SK-N-SH (cell line): ENCODE measurements at regions not wholly inside any gene's neighbourhood (a gene's known extent, or its start where the extent isn't known, plus 50 kb on each side); places are given as distances from the start of the nearest gene placed in this dataset.

Source experiments
- CTCF ChIA-PET: fragments of 300-600, 350-600 bp; formaldehyde crosslinking; extraction: SDS; loops from one replicate; lab custom pipeline; 2021; lab: Yijun Ruan, JAX
- POLR2A ChIA-PET: fragments of 350-600 bp; sonication (Branson Sonifier 250); formaldehyde crosslinking; extraction: SDS; loops from one replicate; lab custom pipeline; 2020; ENCODE audit warnings: antibody characterized with exemption, inconsistent platforms; lab: Yijun Ruan, JAX
- DNase-seq: peaks from one replicate; pipeline ENCODE4 v3.0.0; 2012
- H2AFZ ChIP-seq: fragments of 200-600 bp; sonication (generic); 2 replicates; pipeline ENCODE4 v1.8.1; 2016; ENCODE audit warnings: antibody characterized with exemption, mild to moderate bottlenecking, low read depth
- H3F3A ChIP-seq: fragments of 200-600 bp; sonication (generic); replicated peaks from 2 replicates; pipeline ENCODE3; 2016; ENCODE audit warnings: antibody characterized with exemption, mild to moderate bottlenecking; ENCODE audit not compliant: insufficient read depth
- H3K27ac ChIP-seq, 2 experiments: fragments of 200-500 bp in 1 of 2; fragments of 200-600 bp in 1 of 2; sonication (Bioruptor generic) in 1 of 2; sonication (generic), shearing (Covaris generic) in 1 of 2; 2 replicates each; pipeline versions ENCODE4 v1.5.1 to v1.6.1; 2014 to 2016; ENCODE audit warnings: low read depth in 2 of 2, inconsistent platforms in 1 of 2, low read length in 1 of 2, mild to moderate bottlenecking in 1 of 2, mixed read lengths in 1 of 2
- H3K27me3 ChIP-seq: fragments of 200-600 bp; sonication (generic), shearing (Covaris generic); 2 replicates; pipeline ENCODE4 v1.6.1; 2016; ENCODE audit warnings: mixed run types; ENCODE audit not compliant: insufficient read depth
- H3K36me3 ChIP-seq, 2 experiments: fragments of 200-500 bp in 1 of 2; fragments of 200-600 bp in 1 of 2; sonication (Bioruptor generic) in 1 of 2; sonication (generic) in 1 of 2; replicated peaks in 1 of 2; 2 replicates each; pipeline versions ENCODE3 to v1.5.1; 2014 to 2016; ENCODE audit warnings: low read length in 1 of 2, mild to moderate bottlenecking in 1 of 2; ENCODE audit not compliant: insufficient read depth in 2 of 2, control insufficient read depth in 1 of 2
- H3K4me1 ChIP-seq, 2 experiments: fragments of 200-500 bp in 1 of 2; fragments of 200-600 bp in 1 of 2; sonication (Bioruptor generic) in 1 of 2; sonication (generic), shearing (Covaris generic) in 1 of 2; 2 replicates each; pipeline versions ENCODE4 v1.5.1 to v1.6.1; 2014 to 2016; ENCODE audit warnings: low read depth in 1 of 2, low read length in 1 of 2, mixed run types in 1 of 2; ENCODE audit not compliant: insufficient read depth in 2 of 2, control insufficient read depth in 1 of 2
- H3K4me2 ChIP-seq: fragments of 200-600 bp; sonication (generic), shearing (Covaris generic); 2 replicates; pipeline ENCODE4 v1.6.1; 2017; ENCODE audit warnings: mixed run types
- H3K4me3 ChIP-seq, 2 experiments: fragments of 200-500 bp in 1 of 2; fragments of 200-600 bp in 1 of 2; sonication (Bioruptor generic) in 1 of 2; sonication (generic), shearing (Covaris generic) in 1 of 2; 2 replicates each; pipeline versions ENCODE4 v1.5.1 to v1.8.1; 2014 to 2016; ENCODE audit warnings: low read depth in 2 of 2, inconsistent platforms in 1 of 2, low read length in 1 of 2, mild to moderate bottlenecking in 1 of 2, mixed read lengths in 1 of 2, moderate library complexity in 1 of 2
- H3K79me2 ChIP-seq: fragments of 200-600 bp; sonication (generic); 2 replicates; pipeline ENCODE4 v1.8.1; 2017; ENCODE audit warnings: mild to moderate bottlenecking; ENCODE audit not compliant: insufficient read depth
- H3K9ac ChIP-seq: fragments of 200-600 bp; sonication (generic); 2 replicates; pipeline ENCODE4 v1.6.1; 2017; ENCODE audit warnings: mixed run types
- H3K9me2 ChIP-seq: fragments of 200-600 bp; sonication (generic); 2 replicates; pipeline ENCODE4 v1.6.1; 2017; ENCODE audit warnings: mixed run types
- H3K9me3 ChIP-seq: fragments of 200-600 bp; sonication (generic); 2 replicates; pipeline ENCODE4 v1.6.1; 2017; ENCODE audit warnings: mixed run types, mild to moderate bottlenecking, moderate library complexity
- H4K20me1 ChIP-seq: fragments of 200-600 bp; sonication (generic); 2 replicates; pipeline ENCODE4 v1.6.1; 2017; ENCODE audit warnings: mild to moderate bottlenecking, mixed run types; ENCODE audit not compliant: insufficient read depth
- ELF1 ChIP-seq: IDR thresholded peaks from 2 replicates; pipeline ENCODE4 v1.4.0; 2012
- EZH2phosphoT487 ChIP-seq: fragments of 200-600 bp; sonication (generic); IDR thresholded peaks from 2 replicates; pipeline ENCODE4 v1.6.1; 2017; ENCODE audit warnings: low read depth, mixed run types, mild to moderate bottlenecking, antibody characterized with exemption, moderate library complexity, borderline replicate concordance
- GABPA ChIP-seq: IDR thresholded peaks from 2 replicates; pipeline ENCODE4 v1.4.0; 2012; ENCODE audit warnings: low read depth, mild to moderate bottlenecking
- RAD21 ChIP-seq: IDR thresholded peaks from 2 replicates; pipeline ENCODE4 v1.6.1; 2012; ENCODE audit warnings: mild to moderate bottlenecking, low read length
- TAF1 ChIP-seq: IDR thresholded peaks from 2 replicates; pipeline ENCODE4 v1.6.1; 2012; ENCODE audit warnings: low read depth, mild to moderate bottlenecking, low read length, moderate library complexity, borderline replicate concordance
- TCF12 ChIP-seq: IDR thresholded peaks from 2 replicates; pipeline ENCODE4 v1.4.0; 2012
- WGBS: methylation state at CpG from one replicate; pipeline ENCODE4 v1.1.6; 2017; ENCODE audit warnings: low lambda C conversion rate; 5-methylcytosine and 5-hydroxymethylcytosine counted together
- TF ChIP-seq, protein P1 (sequence below): IDR thresholded peaks from 2 replicates; pipeline ENCODE4 v1.4.0; 2012; ENCODE audit warnings: low read depth, borderline replicate concordance
- TF ChIP-seq, protein P2 (sequence below): fragments of 200-600 bp; sonication (generic); IDR thresholded peaks from 2 replicates; pipeline ENCODE4 v1.6.1; 2017; ENCODE audit warnings: antibody characterized with exemption, mild to moderate bottlenecking, moderate library complexity
- TF ChIP-seq, protein P3 (sequence below): IDR thresholded peaks from 2 replicates; pipeline ENCODE4; 2012
- TF ChIP-seq, protein P4 (sequence below): fragments of 150-350 bp; IDR thresholded peaks from 2 replicates; pipeline ENCODE4 v1.6.1; 2016; ENCODE audit warnings: mild to moderate bottlenecking, low read depth, low read length
- TF ChIP-seq, protein P5 (sequence below): IDR thresholded peaks from 2 replicates; pipeline ENCODE4 v1.6.1; 2012; ENCODE audit warnings: mild to moderate bottlenecking, low read depth, low read length, moderate library complexity

DNA sequence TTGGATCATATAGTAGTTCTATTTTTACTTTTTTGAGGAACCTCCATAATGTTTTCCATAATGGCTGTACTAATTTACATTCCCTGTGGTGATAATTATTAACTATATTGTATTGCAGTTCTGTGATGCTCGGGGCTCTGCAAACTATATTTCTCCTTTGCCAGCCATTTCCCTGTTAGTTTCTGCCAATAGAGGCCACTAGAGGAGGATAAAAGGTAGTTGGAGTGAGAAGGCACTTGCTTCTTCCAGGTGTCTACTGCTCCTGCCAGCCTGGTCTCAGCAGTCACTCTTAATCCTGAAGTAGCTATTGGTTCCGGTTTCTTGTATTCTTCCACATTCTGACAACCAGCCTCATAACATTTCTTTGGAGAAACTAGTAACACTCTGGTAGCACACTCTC lies 233.9 kb upstream of the GBE1 start:
- H3K79me2 ChIP-seq = no peaks in the 10 kb centered on the region
- H3K4me2 ChIP-seq = no peak overlapping the region
- no peak overlapping the region for H2AFZ ChIP-seq
- peak; percentile 28; the same call in 1 of the 2 replicates for TF ChIP-seq RAD21
- TF ChIP-seq, protein P1, sequence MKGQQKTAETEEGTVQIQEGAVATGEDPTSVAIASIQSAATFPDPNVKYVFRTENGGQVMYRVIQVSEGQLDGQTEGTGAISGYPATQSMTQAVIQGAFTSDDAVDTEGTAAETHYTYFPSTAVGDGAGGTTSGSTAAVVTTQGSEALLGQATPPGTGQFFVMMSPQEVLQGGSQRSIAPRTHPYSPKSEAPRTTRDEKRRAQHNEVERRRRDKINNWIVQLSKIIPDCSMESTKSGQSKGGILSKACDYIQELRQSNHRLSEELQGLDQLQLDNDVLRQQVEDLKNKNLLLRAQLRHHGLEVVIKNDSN = no peak
- TF ChIP-seq, protein P2, sequence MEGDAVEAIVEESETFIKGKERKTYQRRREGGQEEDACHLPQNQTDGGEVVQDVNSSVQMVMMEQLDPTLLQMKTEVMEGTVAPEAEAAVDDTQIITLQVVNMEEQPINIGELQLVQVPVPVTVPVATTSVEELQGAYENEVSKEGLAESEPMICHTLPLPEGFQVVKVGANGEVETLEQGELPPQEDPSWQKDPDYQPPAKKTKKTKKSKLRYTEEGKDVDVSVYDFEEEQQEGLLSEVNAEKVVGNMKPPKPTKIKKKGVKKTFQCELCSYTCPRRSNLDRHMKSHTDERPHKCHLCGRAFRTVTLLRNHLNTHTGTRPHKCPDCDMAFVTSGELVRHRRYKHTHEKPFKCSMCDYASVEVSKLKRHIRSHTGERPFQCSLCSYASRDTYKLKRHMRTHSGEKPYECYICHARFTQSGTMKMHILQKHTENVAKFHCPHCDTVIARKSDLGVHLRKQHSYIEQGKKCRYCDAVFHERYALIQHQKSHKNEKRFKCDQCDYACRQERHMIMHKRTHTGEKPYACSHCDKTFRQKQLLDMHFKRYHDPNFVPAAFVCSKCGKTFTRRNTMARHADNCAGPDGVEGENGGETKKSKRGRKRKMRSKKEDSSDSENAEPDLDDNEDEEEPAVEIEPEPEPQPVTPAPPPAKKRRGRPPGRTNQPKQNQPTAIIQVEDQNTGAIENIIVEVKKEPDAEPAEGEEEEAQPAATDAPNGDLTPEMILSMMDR = 0 out of 2 replicates have a peak, but pooled peaks have one; percentile 11
- whole genome bisulfite sequencing = 49% methylated on average over 2 of the region's 2 CpGs
- CTCF ChIA-PET = interaction anchor here (0.8 to 1.1 kb wide), 2 partner anchors 15 to 137 kb away, joined by 3 read pairs; no protein-coding TSS in a partner anchor
- H3F3A ChIP-seq = no peaks in the 10 kb centered on the region
- no peaks in the 10 kb centered on the region for H4K20me1 ChIP-seq
- POLR2A ChIA-PET = no interaction called here
- H3K36me3 ChIP-seq = no peaks in the 10 kb centered on the region
- no peaks in the 10 kb centered on the region for H3K27me3 ChIP-seq
- H3K9me3 ChIP-seq = no peaks in the 10 kb centered on the region
- H3K9me2 ChIP-seq = no peaks in the 10 kb centered on the region
- H3K27ac ChIP-seq = no peak overlapping the region
- H3K4me3 ChIP-seq = no peak overlapping the region
- no peak for DNase-seq
- H3K9ac ChIP-seq = no peak overlapping the region
- peaks cover 0 to 4% of the 10 kb centered on the region in 2 experiments; a peak in 2 of 4 replicates for H3K4me1 ChIP-seq

DNA sequence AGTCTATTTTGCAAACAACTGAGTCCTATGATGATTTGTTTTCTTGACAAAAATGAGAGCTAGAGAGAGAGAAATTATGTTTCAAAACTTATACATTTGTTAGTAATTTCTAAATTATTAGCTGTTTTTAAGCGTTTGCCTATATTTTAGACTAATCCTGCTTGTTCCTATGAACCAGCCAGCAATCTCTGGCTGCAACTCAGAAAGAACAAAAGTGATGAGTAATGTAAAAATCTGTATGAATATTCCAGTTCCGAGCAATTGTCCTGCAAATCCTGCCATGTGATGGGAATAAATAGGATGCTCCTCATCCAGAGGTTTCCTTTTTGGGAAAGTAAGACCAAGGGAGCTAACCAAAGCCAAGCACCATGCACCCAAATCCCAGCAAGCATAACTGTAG lies 228.3 kb upstream of the GBE1 start:
- Histone ChIP-seq H3K4me1 (no peaks in the 10 kb centered on the region), H4K20me1 (no peaks in the 10 kb centered on the region), H3K27ac (no peak overlapping the region), H2AFZ (no peak overlapping the region), H3K9me2 (no peaks in the 10 kb centered on the region), H3F3A (no peaks in the 10 kb centered on the region), H3K9me3 (no peaks in the 10 kb centered on the region), H3K79me2 (no peaks in the 10 kb centered on the region), H3K36me3 (no peaks in the 10 kb centered on the region), H3K4me3 (no peak overlapping the region), H3K9ac (no peak overlapping the region), H3K27me3 (no peaks in the 10 kb centered on the region), H3K4me2 (no peak overlapping the region)
- TF ChIP-seq ELF1 = no peak
- TF ChIP-seq, protein P3, sequence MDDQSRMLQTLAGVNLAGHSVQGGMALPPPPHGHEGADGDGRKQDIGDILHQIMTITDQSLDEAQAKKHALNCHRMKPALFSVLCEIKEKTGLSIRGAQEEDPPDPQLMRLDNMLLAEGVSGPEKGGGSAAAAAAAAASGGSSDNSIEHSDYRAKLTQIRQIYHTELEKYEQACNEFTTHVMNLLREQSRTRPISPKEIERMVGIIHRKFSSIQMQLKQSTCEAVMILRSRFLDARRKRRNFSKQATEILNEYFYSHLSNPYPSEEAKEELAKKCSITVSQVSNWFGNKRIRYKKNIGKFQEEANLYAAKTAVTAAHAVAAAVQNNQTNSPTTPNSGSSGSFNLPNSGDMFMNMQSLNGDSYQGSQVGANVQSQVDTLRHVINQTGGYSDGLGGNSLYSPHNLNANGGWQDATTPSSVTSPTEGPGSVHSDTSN = no peak
- no peak for TF ChIP-seq TCF12
- TF ChIP-seq, protein P4, sequence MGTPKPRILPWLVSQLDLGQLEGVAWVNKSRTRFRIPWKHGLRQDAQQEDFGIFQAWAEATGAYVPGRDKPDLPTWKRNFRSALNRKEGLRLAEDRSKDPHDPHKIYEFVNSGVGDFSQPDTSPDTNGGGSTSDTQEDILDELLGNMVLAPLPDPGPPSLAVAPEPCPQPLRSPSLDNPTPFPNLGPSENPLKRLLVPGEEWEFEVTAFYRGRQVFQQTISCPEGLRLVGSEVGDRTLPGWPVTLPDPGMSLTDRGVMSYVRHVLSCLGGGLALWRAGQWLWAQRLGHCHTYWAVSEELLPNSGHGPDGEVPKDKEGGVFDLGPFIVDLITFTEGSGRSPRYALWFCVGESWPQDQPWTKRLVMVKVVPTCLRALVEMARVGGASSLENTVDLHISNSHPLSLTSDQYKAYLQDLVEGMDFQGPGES = no peak
- no peak for TF ChIP-seq EZH2phosphoT487
- no peak for TF ChIP-seq TAF1
- TF ChIP-seq, protein P5, sequence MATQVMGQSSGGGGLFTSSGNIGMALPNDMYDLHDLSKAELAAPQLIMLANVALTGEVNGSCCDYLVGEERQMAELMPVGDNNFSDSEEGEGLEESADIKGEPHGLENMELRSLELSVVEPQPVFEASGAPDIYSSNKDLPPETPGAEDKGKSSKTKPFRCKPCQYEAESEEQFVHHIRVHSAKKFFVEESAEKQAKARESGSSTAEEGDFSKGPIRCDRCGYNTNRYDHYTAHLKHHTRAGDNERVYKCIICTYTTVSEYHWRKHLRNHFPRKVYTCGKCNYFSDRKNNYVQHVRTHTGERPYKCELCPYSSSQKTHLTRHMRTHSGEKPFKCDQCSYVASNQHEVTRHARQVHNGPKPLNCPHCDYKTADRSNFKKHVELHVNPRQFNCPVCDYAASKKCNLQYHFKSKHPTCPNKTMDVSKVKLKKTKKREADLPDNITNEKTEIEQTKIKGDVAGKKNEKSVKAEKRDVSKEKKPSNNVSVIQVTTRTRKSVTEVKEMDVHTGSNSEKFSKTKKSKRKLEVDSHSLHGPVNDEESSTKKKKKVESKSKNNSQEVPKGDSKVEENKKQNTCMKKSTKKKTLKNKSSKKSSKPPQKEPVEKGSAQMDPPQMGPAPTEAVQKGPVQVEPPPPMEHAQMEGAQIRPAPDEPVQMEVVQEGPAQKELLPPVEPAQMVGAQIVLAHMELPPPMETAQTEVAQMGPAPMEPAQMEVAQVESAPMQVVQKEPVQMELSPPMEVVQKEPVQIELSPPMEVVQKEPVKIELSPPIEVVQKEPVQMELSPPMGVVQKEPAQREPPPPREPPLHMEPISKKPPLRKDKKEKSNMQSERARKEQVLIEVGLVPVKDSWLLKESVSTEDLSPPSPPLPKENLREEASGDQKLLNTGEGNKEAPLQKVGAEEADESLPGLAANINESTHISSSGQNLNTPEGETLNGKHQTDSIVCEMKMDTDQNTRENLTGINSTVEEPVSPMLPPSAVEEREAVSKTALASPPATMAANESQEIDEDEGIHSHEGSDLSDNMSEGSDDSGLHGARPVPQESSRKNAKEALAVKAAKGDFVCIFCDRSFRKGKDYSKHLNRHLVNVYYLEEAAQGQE = no peak
- TF ChIP-seq GABPA = no peak
- POLR2A ChIA-PET = no interaction called here
- CTCF ChIA-PET = no interaction called here
- DNase-seq = no peak
- 64% methylated on average over 2 of the region's 2 CpGs for WGBS
